SK-N-SH treated with all-trans-retinoic acid at 6 μM for 48 hours (cell line): ENCODE measurements at regions not wholly inside any gene's neighbourhood (a gene's known extent, or its start where the extent isn't known, plus 50 kb on each side); places are given as distances from the start of the nearest gene placed in this dataset.

ENCODE experiments used
- ATAC-seq: fragments of 200-7000 bp; cut with Tn5 transposase; 3 replicates; pipeline ENCODE4 v1.9.1; 2020; ENCODE audit warnings: mild to moderate bottlenecking, moderate library complexity
- ARNTL ChIP-seq: fragments of 450-650 bp; formaldehyde crosslinking; IDR thresholded peaks from 2 replicates; pipeline ENCODE4 v1.5.0; 2020; ENCODE audit warnings: low read depth, mild to moderate bottlenecking, moderate library complexity, borderline replicate concordance
- BACH2 ChIP-seq: fragments of 250-450 bp; sonication (Bioruptor Pico); IDR thresholded peaks from 2 replicates; pipeline ENCODE4 v1.9.0; 2021; ENCODE audit warnings: mild to moderate bottlenecking, borderline replicate concordance
- CSDC2 ChIP-seq: fragments of 250-450 bp; sonication (Bioruptor Pico); IDR thresholded peaks from 2 replicates; pipeline ENCODE4 v1.5.0; 2020; ENCODE audit warnings: mild to moderate bottlenecking, moderate library complexity
- GLIS3 ChIP-seq: fragments of 250-450 bp; sonication (Bioruptor Pico); IDR thresholded peaks from 2 replicates; pipeline ENCODE4 v1.5.0; 2020; ENCODE audit warnings: mild to moderate bottlenecking, moderate library complexity
- ISL1 ChIP-seq: fragments of 250-450 bp; sonication (Bioruptor Pico); IDR thresholded peaks from 2 replicates; pipeline ENCODE4 v2.1.2; 2022; ENCODE audit warnings: mild to moderate bottlenecking, moderate library complexity
- OSR1 ChIP-seq: fragments of 250-450 bp; sonication (Bioruptor Pico); IDR thresholded peaks from 2 replicates; pipeline ENCODE4 v1.8.0; 2022; ENCODE audit warnings: moderate library complexity, mild to moderate bottlenecking, inconsistent platforms
- PPARA ChIP-seq: fragments of 250-450 bp; sonication (Bioruptor Pico); IDR thresholded peaks from 2 replicates; pipeline ENCODE4 v1.5.0; 2020; ENCODE audit warnings: mild to moderate bottlenecking, borderline replicate concordance
- SNAI2 ChIP-seq: fragments of 250-450 bp; sonication (Bioruptor Pico); IDR thresholded peaks from 2 replicates; pipeline ENCODE4 v1.5.0; 2020; ENCODE audit warnings: mild to moderate bottlenecking, moderate library complexity
- TCF4 ChIP-seq: fragments of 250-450 bp; sonication (Bioruptor Pico); IDR thresholded peaks from 2 replicates; pipeline ENCODE4 v1.8.0; 2021; ENCODE audit warnings: mild to moderate bottlenecking, moderate library complexity, borderline replicate concordance
- ZC3H10 ChIP-seq: fragments of 250-450 bp; sonication (Bioruptor Pico); IDR thresholded peaks from 2 replicates; pipeline ENCODE4 v1.5.1; 2021; ENCODE audit warnings: mild to moderate bottlenecking, moderate library complexity
- ZFP3 ChIP-seq: fragments of 250-450 bp; sonication (Bioruptor Pico); IDR thresholded peaks from 2 replicates; pipeline ENCODE4 v1.5.0; 2020; ENCODE audit warnings: mild to moderate bottlenecking, moderate library complexity
- ZFP30 ChIP-seq: fragments of 450-650 bp; formaldehyde crosslinking; IDR thresholded peaks from 2 replicates; pipeline ENCODE4 v1.5.0; 2022; ENCODE audit warnings: mild to moderate bottlenecking, moderate library complexity
- ZNF8 ChIP-seq: fragments of 450-650 bp; formaldehyde crosslinking; IDR thresholded peaks from 2 replicates; pipeline ENCODE4 v1.5.0; 2020; ENCODE audit warnings: mild to moderate bottlenecking, moderate library complexity
- TF ChIP-seq, protein P1 (sequence below): fragments of 250-450 bp; sonication (Bioruptor Pico); IDR thresholded peaks from 2 replicates; pipeline ENCODE4 v1.8.0; 2020; ENCODE audit warnings: mild to moderate bottlenecking, moderate library complexity, borderline replicate concordance
- TF ChIP-seq, protein P2 (sequence below): fragments of 250-450 bp; sonication (Bioruptor Pico); IDR thresholded peaks from 2 replicates; pipeline ENCODE4 v1.5.1; 2021; ENCODE audit warnings: mild to moderate bottlenecking, moderate library complexity
- TF ChIP-seq, protein P3 (sequence below): fragments of 250-450 bp; sonication (Bioruptor Pico); IDR thresholded peaks from 2 replicates; pipeline ENCODE4 v1.5.1; 2020; ENCODE audit warnings: low read depth, mild to moderate bottlenecking, moderate library complexity
- TF ChIP-seq, protein P4 (sequence below): fragments of 250-450 bp; sonication (Bioruptor Pico); IDR thresholded peaks from 2 replicates; pipeline ENCODE4 v1.5.0; 2020; ENCODE audit warnings: mild to moderate bottlenecking, moderate library complexity

DNA sequence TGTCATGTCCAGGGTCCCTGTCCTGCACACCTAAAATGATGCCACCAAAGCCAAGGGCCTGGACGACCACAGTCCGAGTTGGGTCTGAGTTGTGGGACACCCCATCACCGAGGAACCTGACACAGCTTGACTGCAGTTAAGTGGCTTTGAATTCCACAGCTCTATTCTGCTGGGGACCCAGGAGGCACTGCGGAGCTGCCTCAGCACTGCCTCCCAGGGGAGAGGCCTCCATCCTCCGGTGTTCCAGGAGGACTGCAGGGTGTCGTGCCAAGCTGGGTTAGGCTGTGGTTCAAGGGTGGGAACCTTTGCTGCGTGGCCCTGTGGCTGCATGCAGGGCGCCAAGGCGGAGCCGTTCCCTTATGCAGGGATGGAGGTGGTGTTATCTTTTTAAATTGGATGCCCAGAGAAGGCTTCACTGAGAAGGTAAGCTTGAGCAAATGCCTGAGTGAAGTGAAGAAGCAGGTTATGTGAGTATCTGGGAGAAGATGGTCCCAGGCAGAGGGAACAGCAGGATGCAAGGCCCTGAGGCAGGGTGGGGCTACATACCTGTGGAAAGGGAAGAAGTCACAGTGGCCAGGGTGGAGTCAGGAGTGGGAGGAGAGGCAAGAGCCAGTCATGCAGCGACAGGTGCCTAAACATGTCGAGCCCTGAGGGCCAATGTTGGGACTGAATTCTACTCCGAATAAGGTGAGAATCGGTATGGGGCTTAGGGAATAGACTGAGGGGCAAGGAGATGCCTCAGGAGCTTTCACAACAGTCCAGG, 144.8 kb downstream of the TPRA1 start:
- TF ChIP-seq BACH2 (CRISPR knock-in tag) = no peak
- TF ChIP-seq, all 23 proteins: peak for 0
- no peak for ATAC-seq

DNA sequence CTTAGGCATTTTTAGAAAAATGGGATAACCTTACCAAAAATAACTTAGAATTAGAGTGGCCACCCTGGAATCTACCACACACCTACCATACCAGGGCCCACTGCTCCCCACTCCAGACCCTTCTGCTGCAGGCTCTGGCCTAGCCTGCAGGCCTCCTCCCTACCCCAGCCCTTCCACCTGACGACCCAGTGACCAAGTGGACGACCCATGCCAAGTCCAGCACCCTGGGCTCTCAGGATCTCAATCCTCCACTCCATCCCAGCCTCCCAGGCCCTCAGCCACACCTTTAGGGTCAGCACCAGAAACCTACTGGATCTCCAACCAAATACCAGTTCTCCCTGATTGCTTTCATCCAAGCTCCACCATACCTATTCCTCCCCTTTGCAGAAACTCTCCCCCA, 145.8 kb downstream of the TPRA1 start:
- no peak for TF ChIP-seq ZFP30 (CRISPR knock-in tag)
- no peak for TF ChIP-seq CSDC2 (CRISPR knock-in tag)
- TF ChIP-seq TCF4 = no peak
- no peak for TF ChIP-seq ZC3H10 (CRISPR knock-in tag)
- TF ChIP-seq OSR1 (CRISPR knock-in tag) = no peak
- TF ChIP-seq, protein P1, sequence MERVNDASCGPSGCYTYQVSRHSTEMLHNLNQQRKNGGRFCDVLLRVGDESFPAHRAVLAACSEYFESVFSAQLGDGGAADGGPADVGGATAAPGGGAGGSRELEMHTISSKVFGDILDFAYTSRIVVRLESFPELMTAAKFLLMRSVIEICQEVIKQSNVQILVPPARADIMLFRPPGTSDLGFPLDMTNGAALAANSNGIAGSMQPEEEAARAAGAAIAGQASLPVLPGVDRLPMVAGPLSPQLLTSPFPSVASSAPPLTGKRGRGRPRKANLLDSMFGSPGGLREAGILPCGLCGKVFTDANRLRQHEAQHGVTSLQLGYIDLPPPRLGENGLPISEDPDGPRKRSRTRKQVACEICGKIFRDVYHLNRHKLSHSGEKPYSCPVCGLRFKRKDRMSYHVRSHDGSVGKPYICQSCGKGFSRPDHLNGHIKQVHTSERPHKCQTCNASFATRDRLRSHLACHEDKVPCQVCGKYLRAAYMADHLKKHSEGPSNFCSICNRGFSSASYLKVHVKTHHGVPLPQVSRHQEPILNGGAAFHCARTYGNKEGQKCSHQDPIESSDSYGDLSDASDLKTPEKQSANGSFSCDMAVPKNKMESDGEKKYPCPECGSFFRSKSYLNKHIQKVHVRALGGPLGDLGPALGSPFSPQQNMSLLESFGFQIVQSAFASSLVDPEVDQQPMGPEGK (CRISPR knock-in tag) = no peak
- TF ChIP-seq, protein P2, sequence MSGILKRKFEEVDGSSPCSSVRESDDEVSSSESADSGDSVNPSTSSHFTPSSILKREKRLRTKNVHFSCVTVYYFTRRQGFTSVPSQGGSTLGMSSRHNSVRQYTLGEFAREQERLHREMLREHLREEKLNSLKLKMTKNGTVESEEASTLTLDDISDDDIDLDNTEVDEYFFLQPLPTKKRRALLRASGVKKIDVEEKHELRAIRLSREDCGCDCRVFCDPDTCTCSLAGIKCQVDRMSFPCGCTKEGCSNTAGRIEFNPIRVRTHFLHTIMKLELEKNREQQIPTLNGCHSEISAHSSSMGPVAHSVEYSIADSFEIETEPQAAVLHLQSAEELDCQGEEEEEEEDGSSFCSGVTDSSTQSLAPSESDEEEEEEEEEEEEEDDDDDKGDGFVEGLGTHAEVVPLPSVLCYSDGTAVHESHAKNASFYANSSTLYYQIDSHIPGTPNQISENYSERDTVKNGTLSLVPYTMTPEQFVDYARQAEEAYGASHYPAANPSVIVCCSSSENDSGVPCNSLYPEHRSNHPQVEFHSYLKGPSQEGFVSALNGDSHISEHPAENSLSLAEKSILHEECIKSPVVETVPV (CRISPR knock-in tag) = no peak
- no peak for TF ChIP-seq ZNF8
- no peak for TF ChIP-seq ARNTL
- TF ChIP-seq, protein P3, sequence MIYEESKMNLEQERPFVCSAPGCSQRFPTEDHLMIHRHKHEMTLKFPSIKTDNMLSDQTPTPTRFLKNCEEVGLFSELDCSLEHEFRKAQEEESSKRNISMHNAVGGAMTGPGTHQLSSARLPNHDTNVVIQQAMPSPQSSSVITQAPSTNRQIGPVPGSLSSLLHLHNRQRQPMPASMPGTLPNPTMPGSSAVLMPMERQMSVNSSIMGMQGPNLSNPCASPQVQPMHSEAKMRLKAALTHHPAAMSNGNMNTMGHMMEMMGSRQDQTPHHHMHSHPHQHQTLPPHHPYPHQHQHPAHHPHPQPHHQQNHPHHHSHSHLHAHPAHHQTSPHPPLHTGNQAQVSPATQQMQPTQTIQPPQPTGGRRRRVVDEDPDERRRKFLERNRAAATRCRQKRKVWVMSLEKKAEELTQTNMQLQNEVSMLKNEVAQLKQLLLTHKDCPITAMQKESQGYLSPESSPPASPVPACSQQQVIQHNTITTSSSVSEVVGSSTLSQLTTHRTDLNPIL = no peak
- no peak for TF ChIP-seq PPARA (CRISPR knock-in tag)
- no peak for ATAC-seq

DNA sequence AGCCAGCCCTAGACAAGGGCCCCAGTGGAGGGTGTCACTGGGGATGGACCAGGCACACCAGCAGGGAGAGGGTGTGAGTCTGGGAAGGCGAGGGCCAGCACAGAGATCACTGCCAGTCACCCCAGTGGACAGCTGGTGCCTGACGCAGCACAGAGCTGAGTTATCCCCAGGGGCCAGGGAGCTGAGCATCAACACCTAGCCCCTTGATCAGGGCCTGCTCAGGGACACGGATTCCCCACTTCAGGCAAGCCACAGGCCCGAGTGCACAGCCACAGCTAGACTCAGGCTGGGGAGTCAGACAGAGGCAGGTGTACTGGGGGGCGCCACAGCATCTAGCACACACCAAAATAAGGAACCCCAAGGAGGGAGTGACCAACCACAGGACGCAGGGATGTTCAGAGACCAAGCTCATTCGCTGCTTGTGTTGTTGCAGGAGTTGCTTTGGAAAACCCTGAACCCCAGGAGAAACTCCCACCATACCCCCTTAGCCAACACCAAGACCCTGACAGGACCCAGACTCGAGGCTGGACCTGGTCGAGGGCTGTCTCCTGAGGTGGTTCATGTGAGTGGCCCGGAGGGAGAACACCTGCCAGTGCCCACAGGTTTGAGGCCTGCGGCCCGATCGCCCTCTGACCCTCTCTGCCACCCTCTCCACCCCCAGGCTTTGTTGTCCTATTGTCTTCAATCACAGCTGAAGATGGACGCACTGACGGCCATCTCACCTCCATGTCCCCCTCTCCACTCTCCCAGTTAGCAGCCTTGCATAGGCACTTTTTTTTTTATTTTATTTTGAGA, 146.8 kb downstream of the TPRA1 start:
- no peak for ATAC-seq
- TF ChIP-seq ZNF8 = no peak
- no peak for TF ChIP-seq ZFP30 (CRISPR knock-in tag)
- TF ChIP-seq, protein P3 = no peak
- TF ChIP-seq CSDC2 (CRISPR knock-in tag) = no peak
- no peak for TF ChIP-seq BACH2 (CRISPR knock-in tag)

DNA sequence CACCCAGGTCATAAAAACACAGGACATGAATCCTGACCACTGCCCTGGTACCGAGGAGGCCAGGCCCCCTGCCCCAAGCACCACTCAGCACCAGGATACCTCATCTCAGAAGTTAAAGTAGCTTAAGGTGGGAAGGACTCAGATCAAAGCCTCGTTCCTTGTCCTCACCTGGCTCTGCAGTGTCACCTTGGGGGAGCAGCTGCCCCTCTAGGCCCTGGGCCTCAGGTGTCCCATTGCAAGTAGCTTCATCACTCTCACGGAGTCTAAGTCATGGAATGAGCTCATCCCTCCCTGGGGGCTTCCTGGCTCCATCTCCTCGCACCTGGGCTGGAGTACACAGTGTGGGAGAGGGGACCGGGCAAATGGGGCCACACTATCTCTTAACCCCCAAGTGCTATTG, 148.0 kb downstream of the TPRA1 start:
- ATAC-seq = no peak
- TF ChIP-seq TCF4 = no peak
- no peak for TF ChIP-seq ZFP3 (CRISPR knock-in tag)
- TF ChIP-seq, protein P4, sequence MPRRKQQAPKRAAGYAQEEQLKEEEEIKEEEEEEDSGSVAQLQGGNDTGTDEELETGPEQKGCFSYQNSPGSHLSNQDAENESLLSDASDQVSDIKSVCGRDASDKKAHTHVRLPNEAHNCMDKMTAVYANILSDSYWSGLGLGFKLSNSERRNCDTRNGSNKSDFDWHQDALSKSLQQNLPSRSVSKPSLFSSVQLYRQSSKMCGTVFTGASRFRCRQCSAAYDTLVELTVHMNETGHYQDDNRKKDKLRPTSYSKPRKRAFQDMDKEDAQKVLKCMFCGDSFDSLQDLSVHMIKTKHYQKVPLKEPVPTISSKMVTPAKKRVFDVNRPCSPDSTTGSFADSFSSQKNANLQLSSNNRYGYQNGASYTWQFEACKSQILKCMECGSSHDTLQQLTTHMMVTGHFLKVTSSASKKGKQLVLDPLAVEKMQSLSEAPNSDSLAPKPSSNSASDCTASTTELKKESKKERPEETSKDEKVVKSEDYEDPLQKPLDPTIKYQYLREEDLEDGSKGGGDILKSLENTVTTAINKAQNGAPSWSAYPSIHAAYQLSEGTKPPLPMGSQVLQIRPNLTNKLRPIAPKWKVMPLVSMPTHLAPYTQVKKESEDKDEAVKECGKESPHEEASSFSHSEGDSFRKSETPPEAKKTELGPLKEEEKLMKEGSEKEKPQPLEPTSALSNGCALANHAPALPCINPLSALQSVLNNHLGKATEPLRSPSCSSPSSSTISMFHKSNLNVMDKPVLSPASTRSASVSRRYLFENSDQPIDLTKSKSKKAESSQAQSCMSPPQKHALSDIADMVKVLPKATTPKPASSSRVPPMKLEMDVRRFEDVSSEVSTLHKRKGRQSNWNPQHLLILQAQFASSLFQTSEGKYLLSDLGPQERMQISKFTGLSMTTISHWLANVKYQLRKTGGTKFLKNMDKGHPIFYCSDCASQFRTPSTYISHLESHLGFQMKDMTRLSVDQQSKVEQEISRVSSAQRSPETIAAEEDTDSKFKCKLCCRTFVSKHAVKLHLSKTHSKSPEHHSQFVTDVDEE (CRISPR knock-in tag) = no peak
- TF ChIP-seq ZNF8 = no peak
- TF ChIP-seq GLIS3 (CRISPR knock-in tag) = no peak
- TF ChIP-seq SNAI2 (CRISPR knock-in tag) = no peak
- TF ChIP-seq ISL1 (CRISPR knock-in tag) = no peak
- TF ChIP-seq, protein P3 = no peak
- TF ChIP-seq, all 23 proteins: peak for 0
